ENCODE measurements at regions not wholly inside any gene's neighbourhood (a gene's known extent, or its start where the extent isn't known, plus 50 kb on each side); places are given as distances from the start of the nearest gene placed in this dataset.

DNA sequence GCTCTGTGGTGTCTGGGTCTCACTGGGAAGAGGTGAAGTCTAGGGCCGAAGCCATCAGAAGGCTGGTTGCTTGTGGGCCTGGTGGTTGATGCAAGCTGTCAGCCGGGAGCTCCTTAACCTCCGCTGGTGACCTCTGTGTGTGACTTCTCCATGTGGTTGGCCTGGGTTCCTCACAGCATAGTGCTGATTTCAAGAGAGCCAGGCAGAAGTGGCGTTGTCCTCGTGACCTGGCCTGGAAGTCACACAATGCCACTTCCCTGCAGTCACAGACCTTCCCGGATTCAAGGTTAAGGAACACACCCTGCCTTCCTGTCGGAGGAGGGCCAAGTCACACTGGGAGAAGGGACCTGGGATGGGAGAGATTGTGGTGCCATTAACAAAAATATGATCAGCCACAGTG, 303.7 kb upstream of the HS6ST1 start:
- DNase-seq, result no peak

- DNase-seq, result no peak
Observed at GRCh38 chr2:128622955-128623620, 304.4 kb upstream of the HS6ST1 start.

DNA sequence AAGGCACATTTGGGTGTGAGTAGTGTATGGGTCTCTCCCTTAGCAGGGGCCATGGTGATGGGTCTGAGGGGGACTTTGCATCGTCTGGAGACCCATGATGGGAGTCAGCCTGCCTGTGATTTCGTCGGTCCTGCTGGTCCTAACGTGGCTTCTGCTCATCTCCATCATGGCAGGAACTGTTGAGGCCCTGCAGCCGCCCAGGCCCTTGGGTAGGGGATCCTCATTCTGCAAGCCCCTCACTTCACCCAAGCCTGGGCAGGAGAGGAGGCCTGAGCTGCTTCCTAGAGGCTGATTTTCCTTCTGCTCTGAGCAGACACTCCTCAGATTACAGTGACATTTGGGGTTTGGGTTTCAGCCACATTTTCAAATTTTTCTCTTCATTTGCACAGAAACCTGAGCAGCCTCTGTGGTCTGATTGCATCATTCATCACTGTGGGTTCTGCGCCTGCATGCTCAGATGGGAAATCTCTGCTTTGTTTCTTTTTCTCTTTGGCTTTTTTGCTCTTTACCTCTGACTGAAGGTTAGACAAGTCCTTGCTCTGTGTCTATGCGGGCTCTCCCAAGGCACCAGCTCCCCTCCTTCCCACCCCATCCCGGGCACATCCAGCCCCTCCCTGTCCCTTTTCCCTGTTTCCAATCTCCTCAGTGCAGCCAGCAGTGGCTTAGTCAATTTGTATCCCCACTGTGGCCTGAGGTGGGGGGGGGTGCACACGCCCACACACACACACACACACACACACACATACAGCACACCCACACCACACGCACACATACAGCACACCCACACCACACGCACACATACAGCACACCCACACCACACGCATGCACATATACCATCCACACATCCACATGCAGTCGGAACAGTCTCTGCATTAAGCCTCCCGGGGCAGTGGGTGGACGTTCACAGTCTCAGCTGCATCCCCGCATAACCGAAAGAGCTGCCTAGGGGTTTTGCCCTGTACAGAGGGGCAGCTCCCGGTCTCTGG, 305.4 kb upstream of the HS6ST1 start:
- DNase-seq, result no peak

DNA sequence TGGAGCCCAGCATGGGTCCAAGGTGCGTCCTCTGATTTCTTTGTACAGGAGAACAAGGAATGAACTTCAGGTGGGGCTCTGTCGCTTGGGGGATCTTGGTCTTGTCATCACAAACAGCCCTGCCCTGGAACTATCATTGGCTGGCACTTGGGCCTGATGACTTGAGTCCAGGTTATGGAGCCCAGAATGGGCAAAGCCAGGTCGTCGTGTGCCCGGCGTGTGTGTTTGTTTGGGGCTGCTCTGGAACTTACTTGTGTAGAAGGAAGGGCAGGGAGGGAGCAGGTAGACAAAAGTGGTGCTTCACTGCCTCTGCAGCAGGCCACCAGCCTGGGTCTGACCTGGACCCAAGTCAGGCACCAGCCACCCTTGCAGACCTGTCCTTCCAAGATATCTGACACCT, 306.3 kb upstream of the HS6ST1 start:
- no peak for DNase-seq

- no peak for DNase-seq
Observed at GRCh38 chr2:128625421-128625820, 306.8 kb upstream of the HS6ST1 start.

DNA sequence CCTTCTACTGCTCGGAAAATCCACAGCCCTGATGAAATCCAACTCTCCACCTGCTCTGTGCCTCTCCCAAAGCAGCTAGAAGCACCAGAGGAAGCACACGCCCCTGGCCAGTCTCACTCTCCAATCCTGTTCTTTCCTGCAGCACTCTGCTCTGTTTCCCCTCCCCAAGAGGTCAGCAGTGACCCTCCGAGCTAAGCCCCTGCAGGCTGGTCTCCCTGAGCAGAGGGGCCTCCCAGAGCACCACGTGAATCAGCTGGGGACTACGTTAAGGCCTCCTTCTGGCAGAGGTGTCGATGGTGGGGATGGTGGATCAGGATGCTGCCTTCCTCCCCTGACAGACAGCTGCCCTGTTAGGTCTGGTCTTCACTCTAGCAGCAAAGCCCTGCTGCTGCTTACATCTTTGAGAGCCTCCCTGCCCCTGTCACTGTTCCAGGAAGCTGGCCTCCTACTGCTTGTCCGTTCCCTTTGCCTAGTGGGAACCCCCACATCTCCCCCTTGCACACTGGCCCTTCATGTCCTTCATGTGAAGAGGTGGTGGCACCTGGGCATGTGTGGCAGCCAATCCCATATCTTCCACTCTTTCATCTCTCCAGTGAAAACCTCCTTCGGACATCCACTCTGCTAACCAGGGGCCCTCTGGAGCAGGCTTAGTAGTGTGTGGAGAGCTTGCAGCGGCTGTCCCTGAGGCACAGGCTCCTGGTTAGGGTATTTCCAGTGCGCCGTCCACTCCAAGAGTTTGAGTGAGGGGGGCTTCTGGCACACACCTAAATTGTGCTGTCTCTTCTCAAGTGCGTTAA, 307.5 kb upstream of the HS6ST1 start:
- no peak for DNase-seq

- no peak for DNase-seq
Observed at GRCh38 chr2:128626760-128627511, 308.3 kb upstream of the HS6ST1 start.

DNA sequence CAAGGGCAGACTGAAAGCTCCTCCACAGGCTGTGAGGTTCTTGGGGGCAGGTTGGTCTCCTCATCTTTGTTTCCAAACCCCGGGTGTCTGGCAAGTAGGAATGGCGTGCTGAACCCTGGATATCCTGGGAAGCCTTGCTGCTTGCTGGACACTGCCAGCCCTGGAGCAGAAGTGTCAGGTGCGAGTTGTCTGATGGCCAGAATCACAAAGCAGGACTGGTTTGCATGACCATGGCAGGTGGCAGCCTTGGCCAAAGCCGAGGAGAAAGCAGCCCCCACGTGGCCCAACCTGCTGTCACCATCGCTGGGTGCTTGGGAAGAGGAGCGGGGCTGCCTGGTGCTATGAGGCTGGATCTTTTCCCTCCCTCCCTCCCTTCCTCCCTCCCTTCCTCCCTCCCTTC, 309.5 kb upstream of the HS6ST1 start:
- no peak for DNase-seq

GRCh38 chr2:128628996-128629395, 310.3 kb upstream of the HS6ST1 start:
- no peak for DNase-seq

DNA sequence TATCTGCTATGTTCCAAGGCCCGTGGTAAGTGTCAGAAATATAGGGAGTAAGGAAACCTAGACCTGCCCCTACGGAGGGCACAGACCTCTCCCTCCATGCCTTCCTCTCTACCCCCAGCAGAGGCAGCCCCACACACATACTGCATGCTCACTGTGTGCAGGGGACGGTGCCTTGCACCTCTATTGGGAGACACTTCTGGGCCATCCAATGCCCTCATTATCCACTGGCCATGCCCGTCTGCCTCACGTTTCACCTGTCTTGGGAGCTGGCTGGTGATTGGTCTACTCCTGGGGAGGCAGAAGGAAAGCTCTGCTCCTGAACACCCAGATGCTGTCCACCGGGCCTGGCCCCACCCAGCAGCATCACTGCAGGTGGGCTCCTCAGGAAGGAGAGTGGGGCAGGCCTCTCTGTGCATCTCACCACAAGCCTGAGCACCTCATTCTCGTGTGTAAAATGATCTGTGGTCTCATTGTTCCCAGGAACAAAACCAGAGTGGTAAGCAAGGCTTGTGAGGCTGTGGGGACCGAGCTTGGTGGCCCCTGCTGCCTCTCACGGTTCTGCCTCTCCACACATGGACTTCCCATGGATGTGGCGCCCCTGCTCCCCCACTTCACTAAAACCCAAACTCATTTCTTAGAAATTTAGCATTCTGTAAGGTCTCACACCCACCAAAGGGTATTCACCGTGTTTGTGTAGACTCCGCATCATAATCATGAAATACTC, 312.5 kb upstream of the HS6ST1 start:
- DNase-seq, result no peak

- DNase-seq, result no peak
Observed at GRCh38 chr2:128631698-128632500, 313.2 kb upstream of the HS6ST1 start.

DNA sequence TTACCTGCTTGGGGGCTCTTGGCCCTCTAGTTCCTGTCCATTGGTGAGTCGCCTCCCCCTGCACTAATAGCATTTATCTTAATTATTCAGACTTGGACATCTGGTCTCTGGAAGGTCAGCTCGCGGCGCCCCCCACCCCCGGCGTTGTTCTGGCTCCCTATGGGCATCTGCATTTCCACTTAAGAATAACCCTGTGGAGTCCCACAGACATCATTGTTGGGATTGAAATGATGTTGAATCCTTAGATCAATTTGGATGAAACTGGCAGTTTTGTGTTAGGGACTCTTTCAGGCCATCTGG, 313.8 kb upstream of the HS6ST1 start:
- DNase-seq, result no peak

DNA sequence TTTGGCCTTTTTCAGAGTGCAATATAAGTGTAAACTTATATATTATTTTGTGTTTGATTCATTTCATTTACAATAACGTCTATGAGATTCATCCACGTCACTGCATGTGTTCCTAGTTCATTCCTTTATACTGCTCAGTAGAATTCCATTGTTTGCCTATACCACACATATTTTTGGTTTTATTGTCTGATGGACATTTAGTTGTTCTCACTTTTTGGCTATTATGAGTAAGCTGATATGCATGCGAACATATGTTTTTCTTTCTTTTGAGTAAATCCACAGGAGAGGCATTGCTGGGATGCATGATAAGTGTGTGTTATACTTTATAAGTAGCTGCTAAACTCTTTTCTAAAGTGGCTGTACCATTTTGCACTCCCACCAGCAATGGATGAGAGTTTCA, 314.8 kb upstream of the HS6ST1 start:
- no peak for DNase-seq

DNA sequence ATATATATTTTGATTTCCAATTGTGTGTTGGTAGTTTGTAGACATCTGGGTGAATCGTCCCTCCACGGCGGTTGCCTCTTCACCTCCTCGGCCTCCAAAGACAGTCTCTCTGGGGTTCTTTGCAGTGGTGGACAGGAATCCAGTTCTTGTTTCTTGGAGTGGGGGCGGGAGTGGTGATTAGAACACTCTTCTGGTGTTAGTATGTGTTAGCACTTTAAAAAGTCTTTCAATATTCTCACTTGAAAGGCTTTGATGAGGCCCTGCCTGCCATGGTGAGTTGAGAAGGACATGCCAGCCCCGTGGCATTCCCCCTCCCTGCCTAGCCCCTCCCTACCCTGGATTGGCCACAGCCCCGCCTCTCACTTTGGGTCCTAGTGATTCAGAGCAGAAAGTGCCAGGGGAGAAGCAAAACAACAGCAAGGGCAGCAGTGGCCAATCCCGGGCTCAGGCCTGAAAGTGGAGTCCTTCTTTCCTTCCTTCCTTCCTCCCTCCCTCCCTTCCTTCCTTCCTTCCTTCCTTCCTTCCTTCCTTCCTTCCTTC, 316.8 kb upstream of the HS6ST1 start:
- DNase-seq, result no peak

DNA sequence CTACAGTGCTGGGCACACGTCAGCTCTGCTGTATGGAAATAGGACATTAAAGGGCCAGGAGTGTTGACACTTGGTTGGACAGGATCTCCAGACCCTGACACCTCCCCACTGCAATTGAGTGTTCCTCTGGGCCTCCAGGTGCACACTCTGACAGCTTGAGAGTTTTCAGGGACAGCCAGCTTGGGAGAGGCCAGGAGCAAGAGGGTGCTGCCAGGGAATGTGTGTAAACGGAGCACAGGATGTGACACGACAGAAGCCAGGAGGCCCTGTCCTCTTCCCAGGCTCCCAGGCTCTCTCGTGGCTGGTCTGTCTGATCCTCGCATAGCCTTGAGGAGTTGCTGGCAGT, 318.1 kb upstream of the HS6ST1 start:
- no peak for DNase-seq

DNA sequence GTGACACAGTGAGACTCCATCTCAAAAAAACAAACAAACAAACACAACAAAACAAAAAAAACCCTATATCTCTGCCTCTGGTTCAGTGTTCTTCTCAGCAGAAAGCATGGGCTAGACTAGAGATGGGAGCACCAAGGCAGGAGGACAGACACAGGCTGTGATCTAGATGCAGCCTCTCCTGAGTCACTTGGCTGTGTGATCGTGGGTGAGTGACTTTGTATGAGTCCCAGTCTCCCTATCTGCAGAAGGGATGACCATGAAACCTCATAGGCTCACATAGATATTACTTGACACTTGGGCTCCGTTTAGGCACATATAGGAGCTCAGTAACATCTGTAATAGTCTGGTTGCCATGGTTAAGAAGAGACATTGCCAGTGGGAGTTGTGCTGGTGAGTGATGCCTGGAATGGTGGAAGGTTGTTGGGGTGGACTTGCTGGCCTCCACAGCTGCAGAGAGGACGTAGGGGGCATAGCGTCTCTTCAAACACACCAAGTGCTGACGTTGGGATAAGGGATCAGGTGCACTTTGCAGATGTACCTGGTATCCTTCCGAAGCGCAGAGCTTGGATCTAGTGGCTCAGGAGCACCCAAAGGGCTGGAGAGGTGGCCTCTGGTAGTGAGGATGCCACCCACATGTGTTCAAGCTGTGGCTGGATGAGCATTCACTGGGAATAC, 318.9 kb upstream of the HS6ST1 start:
- no peak for DNase-seq

DNA sequence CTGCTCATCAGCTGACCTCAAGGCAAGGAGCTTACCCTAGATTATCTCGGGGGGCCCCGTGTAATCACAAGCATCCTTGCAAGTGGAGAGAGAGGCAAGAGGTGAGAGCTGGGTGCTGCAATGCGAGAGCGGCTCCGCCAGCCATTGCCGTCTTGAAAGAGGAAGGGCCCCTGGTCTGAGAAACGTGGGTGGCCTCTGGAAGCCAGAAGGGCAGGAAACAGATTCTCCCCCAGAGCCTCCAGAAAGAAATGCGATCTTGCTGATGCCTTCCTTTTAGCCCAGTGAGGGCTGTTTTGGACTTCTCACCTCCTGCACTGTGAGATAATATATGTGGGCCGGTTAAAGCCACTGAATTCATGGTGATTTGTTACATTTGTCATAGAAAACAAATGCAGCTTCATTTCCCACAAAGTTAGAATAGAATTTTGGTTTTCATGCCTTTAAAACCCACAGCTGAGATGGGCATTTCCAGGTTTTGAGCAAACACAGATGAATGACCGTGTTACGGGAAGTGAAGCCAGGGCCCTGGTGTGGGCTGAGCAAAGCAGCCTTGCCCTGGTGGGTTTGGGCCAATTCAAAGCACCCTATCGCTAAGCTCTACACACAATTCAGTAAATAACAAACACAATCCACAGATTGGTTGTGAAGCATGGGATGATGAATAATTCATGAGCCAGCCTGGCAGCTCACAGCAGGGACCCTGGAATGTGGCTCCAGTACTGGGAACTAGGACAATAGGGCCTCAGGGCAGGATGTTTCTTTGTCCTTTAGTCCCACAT, 319.9 kb upstream of the HS6ST1 start:
- no peak for DNase-seq

- DNase-seq, result no peak
Observed at GRCh38 chr2:128639120-128639477, 320.4 kb upstream of the HS6ST1 start.

DNA sequence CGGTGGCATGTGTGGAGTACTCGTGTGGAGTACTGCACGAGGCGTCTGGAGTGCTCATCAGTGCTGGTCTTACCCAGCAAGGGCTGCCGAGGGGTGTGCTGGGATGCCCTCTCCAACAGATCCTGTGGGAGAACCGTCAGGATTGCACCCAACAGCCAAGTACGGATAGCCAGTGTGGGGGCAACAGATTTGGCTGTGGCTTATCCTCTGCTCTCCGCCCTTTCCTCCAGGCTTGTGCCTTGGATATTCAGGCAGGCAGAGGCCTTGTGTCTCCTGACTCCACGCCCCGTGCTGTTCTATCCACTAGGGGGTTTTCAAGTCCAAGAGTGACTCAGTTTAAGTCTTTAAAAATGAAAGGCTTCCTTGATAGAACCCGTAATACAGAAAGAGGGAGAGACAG, 321.0 kb upstream of the HS6ST1 start:
- DNase-seq, result no peak

All from stimulated activated CD4-positive, alpha-beta T cell treated with anti-CD3 and anti-CD28 coated beads, Interleukin-12 subunit alpha, Interleukin-12 subunit beta, amount 100 ng/mL, for 4 hours (primary cell).